ENCODE measurements at regions not wholly inside any gene's neighbourhood (a gene's known extent, or its start where the extent isn't known, plus 50 kb on each side); places are given as distances from the start of the nearest gene placed in this dataset.

DNA sequence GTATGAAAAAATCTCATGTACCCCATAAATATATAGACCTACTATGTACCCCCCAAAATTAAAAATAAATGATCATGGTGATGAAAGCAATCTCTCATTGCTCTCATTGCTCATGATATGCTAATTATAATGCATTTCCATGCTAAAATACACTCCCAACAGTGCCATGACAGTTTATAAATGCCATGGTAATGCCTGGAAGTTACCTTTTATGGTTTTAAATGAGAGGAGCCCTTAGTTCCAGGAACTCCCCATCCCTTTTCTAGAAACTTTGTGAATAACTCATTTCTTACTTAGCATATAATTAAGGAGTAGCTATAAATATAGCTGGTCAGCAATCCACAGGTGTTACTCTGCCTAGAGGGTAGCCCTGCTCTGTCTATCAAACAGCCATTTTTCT lies 166.1 kb upstream of the RGS18 start:
- no peak for TF ChIP-seq SMC3 (IDR thresholded peaks at IDR 0.05; ENCODE audit: borderline replicate concordance, low read length)
- no peak for TF ChIP-seq POLR2AphosphoS5 (IDR thresholded peaks at IDR 0.05; ENCODE audit: low read length)
- no peak for TF ChIP-seq POLR2A (IDR thresholded peaks at IDR 0.05; ENCODE audit: low read depth, low read length)
- no peak for TF ChIP-seq CTCF (IDR thresholded peaks at IDR 0.05 in 2 of 3, conservative IDR thresholded peaks at IDR 0.05 in 1 of 3; ENCODE audit: control insufficient read depth in 2 of 3, extremely low read depth in 1 of 3, insufficient read depth in 1 of 3, low read depth in 3 of 3, low read length in 3 of 3)
- no peak for TF ChIP-seq BHLHE40 (IDR thresholded peaks at IDR 0.05; ENCODE audit: borderline replicate concordance in 1 of 2, low read depth in 2 of 2, low read length in 1 of 2)
- TF ChIP-seq SP1 (IDR thresholded peaks at IDR 0.05; ENCODE audit: low read depth, low read length): no peak
- TF ChIP-seq EZH2 (IDR thresholded peaks at IDR 0.05; ENCODE audit: borderline replicate concordance, control insufficient read depth, low read depth, low read length): no peak
- TF ChIP-seq TCF3 (IDR thresholded peaks at IDR 0.05; ENCODE audit: borderline replicate concordance, insufficient read depth, low read depth, low read length): no peak
- TF ChIP-seq CREM (IDR thresholded peaks at IDR 0.05; ENCODE audit: low read depth): no peak
- no peak for TF ChIP-seq RFX5 (IDR thresholded peaks at IDR 0.05; ENCODE audit: low read depth, low read length)

All from GM12878 (cell line).